ENCODE measurements at regions not wholly inside any gene's neighbourhood (a gene's known extent, or its start where the extent isn't known, plus 50 kb on each side); places are given as distances from the start of the nearest gene placed in this dataset.

DNA sequence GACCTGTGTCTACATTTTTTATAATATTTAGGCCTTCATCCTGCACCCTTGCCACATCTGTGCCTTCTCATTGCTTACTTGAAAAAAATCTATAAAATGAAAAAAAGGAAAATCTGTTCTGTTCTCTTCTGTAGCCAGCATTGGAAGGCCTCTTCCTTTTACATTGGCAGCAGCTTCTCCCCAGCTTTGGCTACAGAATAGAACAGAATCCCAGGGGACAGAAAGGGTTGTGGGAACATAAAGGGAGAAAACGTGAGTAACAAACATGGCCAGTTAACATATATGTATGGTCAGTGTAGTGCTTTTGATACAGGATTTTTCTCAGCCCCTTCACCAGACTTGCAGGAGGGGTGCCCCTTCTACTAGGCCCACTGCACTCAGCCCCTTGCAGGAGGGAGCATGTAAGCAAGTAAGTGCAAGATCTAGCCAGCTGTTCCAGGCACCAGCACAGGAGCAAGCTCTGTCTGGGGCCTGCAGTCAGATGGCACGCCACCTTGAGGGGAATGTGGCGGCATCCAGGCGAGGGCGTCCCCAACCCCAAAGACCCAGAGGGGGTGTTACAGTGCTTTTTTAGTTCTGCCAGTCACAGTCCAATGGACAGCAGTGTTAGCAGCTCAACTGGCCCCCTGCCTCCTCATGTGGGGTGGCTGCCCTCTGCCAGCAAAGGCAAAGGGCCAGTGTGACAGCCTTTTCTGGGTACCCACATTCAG is 330.5 kb upstream of the ZNF462 start:
- BruUV-seq (replicated peaks) = no TSS peak

DNA sequence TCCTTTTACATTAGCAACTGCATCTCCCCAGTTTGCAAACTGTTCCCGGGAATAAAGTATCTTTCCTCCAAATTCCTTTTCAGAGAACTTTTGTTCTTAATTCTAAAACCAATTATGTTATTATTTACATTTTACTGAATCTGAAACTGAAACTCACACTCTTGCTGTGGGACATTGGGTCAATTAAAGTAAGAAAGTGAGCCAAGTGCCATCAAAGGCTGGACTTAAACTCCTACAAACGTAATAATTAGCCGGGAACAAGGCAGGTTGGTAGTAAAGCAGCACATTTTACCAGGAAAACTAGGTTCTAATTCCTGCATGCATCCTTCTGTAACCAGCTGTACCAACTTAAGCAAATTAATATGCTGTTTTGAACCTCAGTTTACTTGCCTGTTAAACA is 328.2 kb upstream of the ZNF462 start:
- no peak overlapping the region for H3K4me3 ChIP-seq (ENCODE audit: low read depth, low read length)
- no peaks in the 10 kb centered on the region for H3K27me3 Mint-ChIP-seq (ENCODE audit: insufficient read depth, unreplicated experiment)
- no peaks in the 10 kb centered on the region for H3K9me3 ChIP-seq
- no peaks in the 10 kb centered on the region for H3K4me1 ChIP-seq
- no peaks in the 10 kb centered on the region for H3K36me3 Mint-ChIP-seq (ENCODE audit: insufficient read depth, unreplicated experiment)
- POLR2A ChIA-PET = no interaction called here
- no peaks in the 10 kb centered on the region for H3K4me1 Mint-ChIP-seq (ENCODE audit: low read depth, unreplicated experiment)
- no peaks in the 10 kb centered on the region for H3K36me3 ChIP-seq (ENCODE audit: control insufficient read depth, insufficient read depth, low read length)
- intact Hi-C loops (cut with micrococcal nuclease; ENCODE audit: unreplicated experiment) = no loop called here
- CTCF ChIA-PET = no interaction called here
- no peaks in the 10 kb centered on the region for H3K27me3 ChIP-seq (replicated peaks; ENCODE audit: control insufficient read depth, insufficient read depth, low read length)
- BruUV-seq (replicated peaks) = no TSS peak
- no peaks in the 10 kb centered on the region for H3K9me3 Mint-ChIP-seq (ENCODE audit: unreplicated experiment)
- no peak overlapping the region for H3K4me3 Mint-ChIP-seq (ENCODE audit: unreplicated experiment)
- no peak for DNase-seq
- TF ChIP-seq, protein P1, sequence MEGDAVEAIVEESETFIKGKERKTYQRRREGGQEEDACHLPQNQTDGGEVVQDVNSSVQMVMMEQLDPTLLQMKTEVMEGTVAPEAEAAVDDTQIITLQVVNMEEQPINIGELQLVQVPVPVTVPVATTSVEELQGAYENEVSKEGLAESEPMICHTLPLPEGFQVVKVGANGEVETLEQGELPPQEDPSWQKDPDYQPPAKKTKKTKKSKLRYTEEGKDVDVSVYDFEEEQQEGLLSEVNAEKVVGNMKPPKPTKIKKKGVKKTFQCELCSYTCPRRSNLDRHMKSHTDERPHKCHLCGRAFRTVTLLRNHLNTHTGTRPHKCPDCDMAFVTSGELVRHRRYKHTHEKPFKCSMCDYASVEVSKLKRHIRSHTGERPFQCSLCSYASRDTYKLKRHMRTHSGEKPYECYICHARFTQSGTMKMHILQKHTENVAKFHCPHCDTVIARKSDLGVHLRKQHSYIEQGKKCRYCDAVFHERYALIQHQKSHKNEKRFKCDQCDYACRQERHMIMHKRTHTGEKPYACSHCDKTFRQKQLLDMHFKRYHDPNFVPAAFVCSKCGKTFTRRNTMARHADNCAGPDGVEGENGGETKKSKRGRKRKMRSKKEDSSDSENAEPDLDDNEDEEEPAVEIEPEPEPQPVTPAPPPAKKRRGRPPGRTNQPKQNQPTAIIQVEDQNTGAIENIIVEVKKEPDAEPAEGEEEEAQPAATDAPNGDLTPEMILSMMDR (IDR thresholded peaks at IDR 0.05; ENCODE audit: insufficient read depth in 1 of 2, low read depth in 1 of 2, low read length in 1 of 2, severe bottlenecking in 1 of 2, unreplicated experiment in 1 of 2) = no peak
- H3K27ac Mint-ChIP-seq (ENCODE audit: unreplicated experiment) = no peak overlapping the region

More for the DNA sequence above, 330.5 kb upstream of the ZNF462 start:
- H3K9me3 ChIP-seq = no peaks in the 10 kb centered on the region
- no peak for DNase-seq
- Mint-ChIP-seq H3K27ac (ENCODE audit: unreplicated experiment) (no peak overlapping the region), H3K36me3 (ENCODE audit: insufficient read depth, unreplicated experiment) (no peaks in the 10 kb centered on the region), H3K27me3 (ENCODE audit: insufficient read depth, unreplicated experiment) (no peaks in the 10 kb centered on the region), H3K4me3 (ENCODE audit: unreplicated experiment) (no peak overlapping the region), H3K9me3 (ENCODE audit: unreplicated experiment) (no peaks in the 10 kb centered on the region), H3K4me1 (ENCODE audit: low read depth, unreplicated experiment) (no peaks in the 10 kb centered on the region)
- intact Hi-C loops (cut with micrococcal nuclease; ENCODE audit: unreplicated experiment) = no loop called here
- H3K27me3 ChIP-seq (replicated peaks; ENCODE audit: control insufficient read depth, insufficient read depth, low read length) = no peaks in the 10 kb centered on the region
- ChIA-PET POLR2A (no interaction called here), CTCF (no interaction called here)
- H3K4me3 ChIP-seq (ENCODE audit: low read depth, low read length) = no peak overlapping the region
- no peaks in the 10 kb centered on the region for H3K4me1 ChIP-seq
- TF ChIP-seq, protein P1 (IDR thresholded peaks at IDR 0.05; ENCODE audit: insufficient read depth in 1 of 2, low read depth in 1 of 2, low read length in 1 of 2, severe bottlenecking in 1 of 2, unreplicated experiment in 1 of 2) = no peak
- H3K36me3 ChIP-seq (ENCODE audit: control insufficient read depth, insufficient read depth, low read length) = no peaks in the 10 kb centered on the region

DNA sequence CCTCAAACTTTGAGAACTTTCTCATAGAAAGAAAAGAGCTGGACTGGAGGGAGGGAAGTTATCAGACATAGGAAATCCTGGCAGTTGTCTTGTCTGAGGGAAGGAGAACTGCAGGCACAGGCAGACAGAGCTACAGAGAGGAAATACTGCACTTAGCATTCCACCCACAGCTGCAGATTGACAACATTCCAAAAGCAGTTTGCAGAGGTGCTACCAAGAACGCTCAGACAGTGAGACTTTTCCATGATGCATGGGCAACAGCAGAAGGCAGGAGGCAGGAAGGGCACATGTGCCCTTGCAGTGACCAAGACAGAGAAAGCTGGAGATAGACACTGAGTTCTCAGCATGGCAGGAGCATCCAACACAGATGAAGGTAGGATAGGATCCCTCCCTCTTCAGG is 327.5 kb upstream of the ZNF462 start:
- POLR2A ChIA-PET = interaction anchor here (0.7 kb wide), 1 partner anchor 436 kb away, joined by 3 read pairs; no protein-coding TSS in a partner anchor

More for the DNA sequence above, 327.5 kb upstream of the ZNF462 start:
- Histone ChIP-seq H3K27me3 (replicated peaks; ENCODE audit: control insufficient read depth, insufficient read depth, low read length) (no peaks in the 10 kb centered on the region), H3K4me1 (no peaks in the 10 kb centered on the region), H3K36me3 (ENCODE audit: control insufficient read depth, insufficient read depth, low read length) (no peaks in the 10 kb centered on the region), H3K9me3 (no peaks in the 10 kb centered on the region), H3K4me3 (ENCODE audit: low read depth, low read length) (no peak overlapping the region)
- Mint-ChIP-seq H3K27ac (ENCODE audit: unreplicated experiment) (no peak overlapping the region), H3K27me3 (ENCODE audit: insufficient read depth, unreplicated experiment) (no peaks in the 10 kb centered on the region), H3K36me3 (ENCODE audit: insufficient read depth, unreplicated experiment) (no peaks in the 10 kb centered on the region), H3K4me1 (ENCODE audit: low read depth, unreplicated experiment) (no peaks in the 10 kb centered on the region), H3K4me3 (ENCODE audit: unreplicated experiment) (no peak overlapping the region), H3K9me3 (ENCODE audit: unreplicated experiment) (no peaks in the 10 kb centered on the region)
- CTCF ChIA-PET = no interaction called here
- no peak for DNase-seq
- no TSS peak for BruUV-seq (replicated peaks)
- intact Hi-C loops (cut with micrococcal nuclease; ENCODE audit: unreplicated experiment) = no loop called here
- TF ChIP-seq, protein P1 (IDR thresholded peaks at IDR 0.05; ENCODE audit: insufficient read depth in 1 of 2, low read depth in 1 of 2, low read length in 1 of 2, severe bottlenecking in 1 of 2, unreplicated experiment in 1 of 2) = no peak
